Lower leg skin (tissue), 4 donors: ENCODE measurements at regions not wholly inside any gene's neighbourhood (a gene's known extent, or its start where the extent isn't known, plus 50 kb on each side); places are given as distances from the start of the nearest gene placed in this dataset.
"Not testable (repeated sequence)": the region's sequence is repeated elsewhere in the genome, so short reads cannot be mapped to it uniquely, and the experiment has no call there.

Source experiments
- DNase-seq, 2 donors: peaks; one replicate each; pipeline ENCODE4 v3.0.0-alpha.2; 2019; ENCODE audit warnings: low spot score in 2 of 2
- H3K4me3 ChIP-seq: fragments of 200-600 bp; sonication (generic); 2 replicates; pipeline ENCODE4 v1.5.1; 2017; ENCODE audit warnings: mild to moderate bottlenecking, low read depth; ENCODE audit not compliant: poor library complexity, severe bottlenecking
- POLR2A ChIP-seq, 2 donors: fragments of 450-650 bp; IDR thresholded peaks; one replicate each; pipeline ENCODE4 v1.6.1; 2016 to 2017; ENCODE audit warnings: antibody characterized with exemption in 2 of 2, mild to moderate bottlenecking in 1 of 2, moderate library complexity in 1 of 2
- WGBS, 2 donors: methylation state at CpG; one replicate each; pipeline ENCODE4 v1.1.5; 2018; 5-methylcytosine and 5-hydroxymethylcytosine counted together
- intact Hi-C: fragments of 100-400 bp; cut with DNase I; formaldehyde crosslinking; loops from one replicate; pipeline ENCODE4 v1.15.0; 2023; ENCODE audit warnings: low total_unique reads
- TF ChIP-seq, protein P1 (sequence below), 3 donors: fragments of 450-650 bp; IDR thresholded peaks; one replicate each; pipeline ENCODE4 v1.5.1; 2016; ENCODE audit warnings: antibody characterized with exemption in 3 of 3, mild to moderate bottlenecking in 3 of 3, moderate library complexity in 2 of 3

DNA sequence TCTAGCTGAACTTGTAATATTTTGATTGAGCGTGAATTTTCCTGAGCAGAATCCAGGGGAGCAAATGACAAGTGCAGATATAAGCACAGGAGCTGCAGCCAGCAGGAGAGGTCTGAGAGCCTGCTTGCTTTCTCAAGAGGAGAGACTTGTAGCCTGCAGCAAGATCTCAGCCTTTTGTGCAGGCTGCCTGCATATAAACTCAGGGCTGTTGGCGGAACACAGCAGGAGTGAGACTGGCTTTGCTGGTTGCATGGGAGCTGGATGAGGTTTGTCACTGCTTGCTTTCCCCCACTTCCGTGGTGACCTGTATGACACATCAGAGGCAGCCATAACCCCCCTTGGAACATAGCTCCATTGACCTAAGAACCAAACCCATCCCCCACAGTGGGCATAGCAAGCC lies 725.4 kb upstream of the RGS18 start:
- H3K4me3 ChIP-seq = no peak overlapping the region
- no peak for TF ChIP-seq POLR2A (IDR thresholded peaks at IDR 0.05)
- TF ChIP-seq, protein P1, sequence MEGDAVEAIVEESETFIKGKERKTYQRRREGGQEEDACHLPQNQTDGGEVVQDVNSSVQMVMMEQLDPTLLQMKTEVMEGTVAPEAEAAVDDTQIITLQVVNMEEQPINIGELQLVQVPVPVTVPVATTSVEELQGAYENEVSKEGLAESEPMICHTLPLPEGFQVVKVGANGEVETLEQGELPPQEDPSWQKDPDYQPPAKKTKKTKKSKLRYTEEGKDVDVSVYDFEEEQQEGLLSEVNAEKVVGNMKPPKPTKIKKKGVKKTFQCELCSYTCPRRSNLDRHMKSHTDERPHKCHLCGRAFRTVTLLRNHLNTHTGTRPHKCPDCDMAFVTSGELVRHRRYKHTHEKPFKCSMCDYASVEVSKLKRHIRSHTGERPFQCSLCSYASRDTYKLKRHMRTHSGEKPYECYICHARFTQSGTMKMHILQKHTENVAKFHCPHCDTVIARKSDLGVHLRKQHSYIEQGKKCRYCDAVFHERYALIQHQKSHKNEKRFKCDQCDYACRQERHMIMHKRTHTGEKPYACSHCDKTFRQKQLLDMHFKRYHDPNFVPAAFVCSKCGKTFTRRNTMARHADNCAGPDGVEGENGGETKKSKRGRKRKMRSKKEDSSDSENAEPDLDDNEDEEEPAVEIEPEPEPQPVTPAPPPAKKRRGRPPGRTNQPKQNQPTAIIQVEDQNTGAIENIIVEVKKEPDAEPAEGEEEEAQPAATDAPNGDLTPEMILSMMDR (IDR thresholded peaks at IDR 0.05) = no peak
- 52 to 74% methylated on average over 3 of the region's 3 CpGs for WGBS, 2 donors
- DNase-seq = no peak
- intact Hi-C loops = no loop called here

DNA sequence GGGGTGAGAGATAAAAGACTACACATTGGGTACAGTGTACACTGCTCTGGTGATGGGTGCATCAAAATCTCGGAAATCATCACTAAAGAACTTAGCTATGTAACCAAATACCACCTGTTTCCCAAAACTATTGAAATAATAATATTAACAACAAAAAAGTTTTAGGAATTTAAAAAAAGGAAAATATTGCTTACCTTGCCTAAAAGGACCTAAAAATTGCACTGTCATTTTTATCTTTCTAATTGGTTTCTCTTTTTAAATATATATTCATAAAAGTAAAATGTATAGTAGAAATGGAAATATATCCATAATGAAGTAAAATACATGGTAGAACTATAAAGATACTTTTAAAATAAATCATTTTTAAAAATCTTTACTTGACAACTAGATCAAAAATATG lies 719.3 kb upstream of the RGS18 start:
- no peak overlapping the region for H3K4me3 ChIP-seq
- 63 to 86% methylated on average over 1 of the region's 1 CpG for WGBS, 2 donors
- TF ChIP-seq, protein P1 (IDR thresholded peaks at IDR 0.05) = no peak
- no peak for TF ChIP-seq POLR2A (IDR thresholded peaks at IDR 0.05)
- DNase-seq = no peak
- intact Hi-C loops = no loop called here

DNA sequence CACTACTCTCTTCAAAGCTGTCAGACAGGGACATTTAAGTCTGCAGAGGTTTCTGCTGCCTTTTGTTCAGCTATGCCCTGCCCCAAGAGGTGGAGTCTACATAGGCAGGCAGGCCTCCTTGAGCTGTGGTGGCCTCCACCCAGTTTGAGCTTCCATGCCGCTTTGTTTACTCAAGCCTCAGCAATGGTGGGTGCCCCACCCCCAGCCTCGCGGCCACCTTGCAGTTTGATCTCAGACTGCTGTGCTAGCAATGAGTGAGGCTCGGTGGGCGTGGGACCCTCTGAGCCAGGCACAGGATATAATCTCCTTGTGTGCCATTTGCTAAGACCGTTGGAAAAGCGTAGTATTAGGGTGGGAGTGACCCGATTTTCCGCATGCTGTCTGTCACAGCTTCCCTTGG lies 710.0 kb upstream of the RGS18 start:
- 93 to 99% methylated on average over 9 of the region's 9 CpGs for WGBS, 2 donors

DNA sequence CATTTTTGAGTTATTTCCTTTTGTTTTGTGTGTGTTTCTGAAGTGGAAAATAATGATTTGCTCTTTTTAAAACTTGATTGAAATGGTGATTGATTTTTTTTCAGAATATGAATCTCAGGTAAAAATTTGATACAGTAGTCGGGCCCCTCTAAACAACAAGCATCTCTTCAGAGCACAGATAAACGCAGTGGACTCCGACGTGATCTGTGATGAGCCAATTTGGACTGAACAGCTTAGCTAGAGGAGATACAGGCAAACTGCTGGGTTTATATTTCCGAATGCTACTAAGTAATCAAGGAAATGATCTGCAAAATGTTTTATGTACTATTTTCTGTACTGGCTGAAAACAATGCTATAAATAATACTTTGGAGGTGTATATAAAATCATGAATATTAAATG lies 705.7 kb upstream of the RGS18 start:
- intact Hi-C loops = loop anchor here (5.0 kb wide), 2 partner anchors 415 to 1200 kb away; no protein-coding TSS in a partner anchor
- H3K4me3 ChIP-seq = no peak overlapping the region
- DNase-seq = no peak
- TF ChIP-seq, protein P1 (IDR thresholded peaks at IDR 0.05) = no peak
- TF ChIP-seq POLR2A (IDR thresholded peaks at IDR 0.05) = no peak
- 88 to 89% methylated on average over 5 of the region's 5 CpGs for WGBS, 2 donors

More for the DNA sequence above, 710.0 kb upstream of the RGS18 start:
- DNase-seq, H3K4me3 ChIP-seq, intact Hi-C loops: not testable (repeated sequence)

DNA sequence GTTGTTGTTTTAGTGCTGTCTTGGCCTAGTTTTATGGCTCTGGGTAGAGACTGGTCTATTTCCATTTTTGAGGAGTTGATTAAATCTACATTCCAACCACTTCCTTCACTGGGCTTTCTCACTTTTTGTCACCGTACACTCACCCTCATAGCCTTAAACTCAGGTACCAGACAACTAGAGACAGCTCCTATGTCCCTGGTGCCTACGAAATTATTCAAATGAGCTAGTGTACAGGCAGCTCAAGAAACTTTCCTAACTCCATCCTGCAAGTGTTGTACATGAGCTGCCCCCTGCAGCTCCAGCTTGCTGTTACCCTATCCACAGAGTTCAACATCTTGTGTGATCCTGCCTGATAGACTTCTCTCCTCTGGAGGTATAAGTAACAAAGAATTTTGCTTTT lies 704.8 kb upstream of the RGS18 start:
- no peak overlapping the region for H3K4me3 ChIP-seq
- intact Hi-C loops = loop anchor here (5.0 kb wide), 2 partner anchors 416 to 1199 kb away; no protein-coding TSS in a partner anchor
- no peak for DNase-seq
- TF ChIP-seq, protein P1 (IDR thresholded peaks at IDR 0.05) = no peak
- WGBS, 2 donors = 67 to 85% methylated on average over 2 of the region's 2 CpGs

DNA sequence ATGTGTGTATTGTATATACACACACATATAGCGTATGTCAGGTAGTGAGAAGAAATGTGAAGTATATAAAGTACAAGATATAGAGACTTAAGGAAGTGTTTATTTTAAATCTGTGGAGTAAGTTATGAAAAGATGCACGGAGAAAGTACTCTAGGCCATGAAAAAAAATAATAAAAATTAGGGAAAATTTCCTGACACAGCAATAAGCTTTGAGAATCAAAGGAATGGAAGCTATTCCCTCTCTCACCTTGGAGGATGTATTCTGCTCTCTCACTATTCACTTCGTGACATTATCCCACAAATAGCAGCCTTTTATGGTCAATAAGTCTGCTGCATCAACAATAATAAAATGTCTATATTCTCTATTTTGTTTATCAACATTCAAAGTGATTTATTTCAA lies 700.4 kb upstream of the RGS18 start:
- 76 to 84% methylated on average over 3 of the region's 3 CpGs for WGBS, 2 donors
- intact Hi-C loops = no loop called here
- DNase-seq = no peak
- H3K4me3 ChIP-seq = no peak overlapping the region
- TF ChIP-seq POLR2A (IDR thresholded peaks at IDR 0.05) = no peak
- TF ChIP-seq, protein P1 (IDR thresholded peaks at IDR 0.05) = no peak
